Nephron (organoid): ENCODE measurements at regions not wholly inside any gene's neighbourhood (a gene's known extent, or its start where the extent isn't known, plus 50 kb on each side); places are given as distances from the start of the nearest gene placed in this dataset.

Experiments
- H3K27ac Mint-ChIP-seq, 3 experiments: 2 replicates each; pipeline ENCODE4 v1.8.0; 2020; ENCODE audit warnings: mixed read lengths in 3 of 3, mild to moderate bottlenecking in 2 of 3, moderate library complexity in 1 of 3
- H3K27me3 Mint-ChIP-seq: 2 replicates; pipeline ENCODE4 v1.8.0; 2021; ENCODE audit warnings: low read depth, mild to moderate bottlenecking, moderate library complexity, mixed read lengths
- H3K36me3 Mint-ChIP-seq: 2 replicates; pipeline ENCODE4 v1.8.0; 2020; ENCODE audit warnings: low read depth, mixed read lengths
- H3K4me1 Mint-ChIP-seq: 2 replicates; pipeline ENCODE4 v1.8.0; 2020; ENCODE audit warnings: mixed read lengths
- H3K4me3 Mint-ChIP-seq, 3 experiments: 2 replicates each; pipeline ENCODE4 v1.8.0; 2020; ENCODE audit warnings: mild to moderate bottlenecking in 3 of 3, mixed read lengths in 3 of 3, moderate library complexity in 2 of 3
- H3K9me3 Mint-ChIP-seq: 2 replicates; pipeline ENCODE4 v1.8.0; 2020; ENCODE audit warnings: mixed read lengths
- CTCF ChIP-seq, 3 experiments: fragments of 200-600 bp; sonication (generic); IDR thresholded peaks; one replicate each; pipeline ENCODE4 v1.5.0; 2021; ENCODE audit warnings: antibody characterized with exemption in 3 of 3; ENCODE audit not compliant: unreplicated experiment in 3 of 3

- Mint-ChIP-seq H3K4me1 (no peaks in the 10 kb centered on the region), H3K36me3 (no peaks in the 10 kb centered on the region), H3K9me3 (no peaks in the 10 kb centered on the region), H3K27me3 (peaks cover 3% of the 10 kb centered on the region), H3K27ac (no peak overlapping the region), H3K4me3 (no peak overlapping the region)
- no peak for TF ChIP-seq CTCF (IDR thresholded peaks at IDR 0.05; ENCODE audit: unreplicated experiment in 3 of 3)
Observed at GRCh38 chr13:78759704-78760103, 100.7 kb upstream of the OBI1 start.

- no peaks in the 10 kb centered on the region for H3K9me3 Mint-ChIP-seq
- no peak for TF ChIP-seq CTCF (IDR thresholded peaks at IDR 0.05; ENCODE audit: unreplicated experiment in 3 of 3)
- H3K4me1 Mint-ChIP-seq = no peaks in the 10 kb centered on the region
- H3K4me3 Mint-ChIP-seq = no peak overlapping the region
- peaks cover 3% of the 10 kb centered on the region for H3K27me3 Mint-ChIP-seq
- no peaks in the 10 kb centered on the region for H3K36me3 Mint-ChIP-seq
- H3K27ac Mint-ChIP-seq = no peak overlapping the region
Observed at GRCh38 chr13:78758549-78758948, 99.6 kb upstream of the OBI1 start.

DNA sequence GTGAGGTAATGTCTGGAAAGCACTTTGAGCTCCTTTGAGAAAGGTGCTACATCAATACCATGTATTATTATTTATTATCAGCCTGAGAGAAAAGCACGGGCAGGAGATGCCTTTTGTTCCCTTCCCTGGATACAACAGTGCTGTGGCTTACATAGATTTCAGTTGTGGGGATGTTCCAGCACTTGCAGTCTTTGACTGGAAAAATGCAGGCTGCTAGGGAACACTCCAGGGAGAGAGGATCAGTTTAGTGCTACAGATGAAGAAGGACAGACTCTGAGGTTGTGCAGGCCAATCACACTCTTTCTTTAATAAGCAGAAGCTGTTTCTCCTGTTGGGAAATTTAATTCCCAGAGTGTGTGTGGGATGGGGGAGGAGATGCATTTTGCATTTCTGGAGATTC, 94.5 kb upstream of the OBI1 start:
- TF ChIP-seq CTCF (IDR thresholded peaks at IDR 0.05; ENCODE audit: unreplicated experiment in 3 of 3) = no peak
- Mint-ChIP-seq H3K9me3 (no peaks in the 10 kb centered on the region), H3K36me3 (no peaks in the 10 kb centered on the region), H3K4me3 (no peak overlapping the region), H3K4me1 (no peaks in the 10 kb centered on the region), H3K27me3 (no peaks in the 10 kb centered on the region), H3K27ac (no peak overlapping the region)

DNA sequence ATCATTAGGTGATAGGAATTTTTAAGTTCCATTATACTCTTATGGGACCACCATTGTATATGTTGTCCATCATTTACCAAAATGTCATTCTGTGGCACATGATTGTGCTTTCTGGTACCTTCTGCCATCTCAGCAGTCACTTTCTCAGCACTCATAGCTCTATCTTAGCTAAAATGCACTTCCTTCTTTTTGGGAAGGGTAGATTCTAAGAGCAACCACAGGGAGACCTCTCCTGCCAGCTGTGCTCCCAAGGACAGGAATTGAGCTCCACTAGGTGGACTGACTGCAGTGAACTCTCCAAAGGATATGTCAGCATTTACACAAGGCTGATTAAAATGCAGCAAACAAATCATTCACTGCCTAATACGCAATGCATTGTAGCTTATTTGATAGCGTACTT, 91.8 kb upstream of the OBI1 start:
- no peaks in the 10 kb centered on the region for H3K36me3 Mint-ChIP-seq
- H3K4me3 Mint-ChIP-seq = no peak overlapping the region
- H3K27ac Mint-ChIP-seq = no peak overlapping the region
- H3K4me1 Mint-ChIP-seq = no peaks in the 10 kb centered on the region
- no peaks in the 10 kb centered on the region for H3K9me3 Mint-ChIP-seq
- no peak for TF ChIP-seq CTCF (IDR thresholded peaks at IDR 0.05; ENCODE audit: unreplicated experiment in 3 of 3)
- no peaks in the 10 kb centered on the region for H3K27me3 Mint-ChIP-seq

DNA sequence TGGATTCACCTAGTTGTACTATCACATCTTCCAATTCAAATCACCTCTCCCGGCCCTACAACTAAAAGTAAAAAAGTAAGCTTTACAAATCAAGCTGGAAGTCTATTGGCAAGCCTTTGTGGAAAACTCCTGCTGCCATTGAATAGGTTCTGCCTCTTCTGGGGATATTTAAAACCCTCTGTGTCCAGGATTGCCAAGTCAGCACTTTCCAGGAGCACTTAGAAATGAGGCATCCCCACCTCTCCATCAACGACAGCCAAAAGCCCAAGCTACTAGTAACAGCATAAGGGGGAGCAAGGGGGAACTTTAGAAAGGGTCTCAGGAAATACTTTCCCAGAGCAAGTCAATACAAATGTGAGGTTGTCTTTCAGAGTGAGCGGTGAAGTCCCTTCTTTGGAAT, 85.0 kb upstream of the OBI1 start:
- Mint-ChIP-seq H3K4me3 (no peak overlapping the region), H3K36me3 (no peaks in the 10 kb centered on the region), H3K27me3 (no peaks in the 10 kb centered on the region), H3K4me1 (no peaks in the 10 kb centered on the region), H3K9me3 (no peaks in the 10 kb centered on the region), H3K27ac (no peak overlapping the region)
- TF ChIP-seq CTCF (IDR thresholded peaks at IDR 0.05; ENCODE audit: unreplicated experiment in 3 of 3) = no peak

DNA sequence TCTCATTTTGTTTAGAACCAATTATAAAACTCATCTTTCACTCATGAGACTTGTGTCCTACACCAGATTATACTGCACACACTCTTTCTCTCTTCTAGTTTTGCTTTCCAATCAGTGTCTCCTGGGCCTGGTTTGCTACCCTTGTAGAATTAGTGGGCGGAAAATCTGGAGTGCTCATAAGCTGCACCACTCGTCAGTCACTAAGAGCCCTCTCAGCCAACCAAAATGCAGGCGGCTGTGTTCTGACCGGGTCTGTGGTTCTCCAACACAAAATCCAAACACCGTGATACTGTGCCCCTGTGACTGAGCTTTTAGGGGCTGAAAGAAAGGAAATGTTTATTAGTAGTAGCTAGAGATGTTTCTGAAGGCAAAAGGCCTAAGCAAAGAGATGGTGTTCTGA, 83.7 kb upstream of the OBI1 start:
- Mint-ChIP-seq H3K27ac (no peak overlapping the region), H3K27me3 (no peaks in the 10 kb centered on the region), H3K36me3 (no peaks in the 10 kb centered on the region)

More for the DNA sequence above, 83.7 kb upstream of the OBI1 start:
- no peak overlapping the region for H3K4me3 Mint-ChIP-seq
- H3K4me1 Mint-ChIP-seq = peaks cover 2% of the 10 kb centered on the region
- TF ChIP-seq CTCF (IDR thresholded peaks at IDR 0.05; ENCODE audit: unreplicated experiment in 3 of 3) = no peak
- no peaks in the 10 kb centered on the region for H3K9me3 Mint-ChIP-seq
